ENCODE measurements at regions not wholly inside any gene's neighbourhood (a gene's known extent, or its start where the extent isn't known, plus 50 kb on each side); places are given as distances from the start of the nearest gene placed in this dataset.

DNA sequence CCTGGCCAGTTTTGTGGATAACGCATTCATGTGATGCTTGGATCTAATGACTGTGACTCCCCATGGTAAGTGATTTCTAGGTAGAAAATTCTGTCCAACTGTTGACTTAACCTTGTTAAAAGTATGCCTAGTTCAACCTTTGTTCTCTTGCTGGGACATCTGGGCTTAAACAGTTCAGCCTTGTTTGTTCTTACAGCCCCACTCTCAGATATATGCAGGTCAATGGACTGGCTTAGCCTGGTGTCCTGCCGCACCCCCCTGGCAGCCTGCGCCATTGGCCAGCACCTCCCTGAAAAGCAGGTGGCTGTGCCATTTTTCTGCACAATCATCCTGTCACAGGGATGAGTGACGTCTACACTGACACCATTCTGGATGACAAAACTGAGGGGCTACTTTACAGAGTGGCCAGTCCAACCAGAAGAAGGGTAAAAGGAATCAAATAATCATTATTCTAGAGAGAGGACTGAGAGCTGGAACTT is 244.7 kb upstream of the ONECUT1 start:
- Histone ChIP-seq H3K4me3 (replicated peaks in 1 of 2; ENCODE audit: low read depth in 1 of 2, low read length in 2 of 2) (no peak overlapping the region), H3K4me1 (ENCODE audit: control insufficient read depth in 1 of 2, insufficient read depth in 2 of 2, low read length in 2 of 2) (no peaks in the 10 kb centered on the region), H3K9me2 (ENCODE audit: insufficient read depth) (no peaks in the 10 kb centered on the region), H3K79me2 (ENCODE audit: insufficient read depth, low read length) (no peaks in the 10 kb centered on the region), H3K27me3 (ENCODE audit: insufficient read depth, low read length) (no peaks in the 10 kb centered on the region), H3K36me3 (ENCODE audit: control insufficient read depth in 1 of 2, insufficient read depth in 2 of 2, low read length in 2 of 2) (no peaks in the 10 kb centered on the region), H3K9ac (ENCODE audit: low read length) (no peak overlapping the region), H3K9me3 (ENCODE audit: control insufficient read depth in 1 of 2, insufficient read depth in 1 of 2, low read depth in 1 of 2, low read length in 2 of 2) (no peaks in the 10 kb centered on the region), H2AFZ (ENCODE audit: low read depth, low read length, poor library complexity, severe bottlenecking) (no peak overlapping the region), H3K27ac (ENCODE audit: low read depth, low read length) (no peak overlapping the region), H3K4me2 (ENCODE audit: low read length) (no peak overlapping the region), H4K20me1 (ENCODE audit: insufficient read depth) (no peaks in the 10 kb centered on the region)
- POLR2A ChIA-PET, result no interaction called here
- no TSS peak for BruUV-seq (replicated peaks)
- RAD21 ChIA-PET (ENCODE audit: low non-redundant PET in 1 of 2, low total read pairs in 2 of 2, uncharacterized antibody in 2 of 2, unreplicated experiment in 2 of 2), result no interaction called here
- TF ChIP-seq RAD21 (IDR thresholded peaks at IDR 0.05; ENCODE audit: low read depth) (no peak), EZH2phosphoT487 (IDR thresholded peaks at IDR 0.05; ENCODE audit: borderline replicate concordance) (no peak), SIN3A (IDR thresholded peaks at IDR 0.05; ENCODE audit: low read depth) (no peak), SP1 (IDR thresholded peaks at IDR 0.05; ENCODE audit: low read depth) (no peak), ZNF274 (IDR thresholded peaks at IDR 0.05; ENCODE audit: low read depth, low read length) (no peak), POLR2AphosphoS5 (IDR thresholded peaks at IDR 0.05; ENCODE audit: low read depth, low read length) (no peak), ZFX (IDR thresholded peaks at IDR 0.05) (no peak), EZH2 (IDR thresholded peaks at IDR 0.05) (no peak), SRF (IDR thresholded peaks at IDR 0.05; ENCODE audit: low read depth) (no peak), CBX3 (IDR thresholded peaks at IDR 0.05; ENCODE audit: low read depth) (no peak), FOSL1 (IDR thresholded peaks at IDR 0.05; ENCODE audit: low read depth) (no peak), JUND (IDR thresholded peaks at IDR 0.05) (no peak), EGR1 (IDR thresholded peaks at IDR 0.05; ENCODE audit: low read depth) (no peak), ELF1 (IDR thresholded peaks at IDR 0.05; ENCODE audit: borderline replicate concordance, low read depth) (no peak), YY1 (IDR thresholded peaks at IDR 0.05; ENCODE audit: extremely low read depth, insufficient replicate concordance, low read depth, low read length) (no peak), POLR2A (IDR thresholded peaks at IDR 0.05; ENCODE audit: borderline replicate concordance, extremely low read depth, insufficient read depth, insufficient read length) (no peak)
- TF ChIP-seq, protein P1, sequence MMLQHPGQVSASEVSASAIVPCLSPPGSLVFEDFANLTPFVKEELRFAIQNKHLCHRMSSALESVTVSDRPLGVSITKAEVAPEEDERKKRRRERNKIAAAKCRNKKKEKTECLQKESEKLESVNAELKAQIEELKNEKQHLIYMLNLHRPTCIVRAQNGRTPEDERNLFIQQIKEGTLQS (IDR thresholded peaks at IDR 0.05), result no peak
- TF ChIP-seq, protein P2, sequence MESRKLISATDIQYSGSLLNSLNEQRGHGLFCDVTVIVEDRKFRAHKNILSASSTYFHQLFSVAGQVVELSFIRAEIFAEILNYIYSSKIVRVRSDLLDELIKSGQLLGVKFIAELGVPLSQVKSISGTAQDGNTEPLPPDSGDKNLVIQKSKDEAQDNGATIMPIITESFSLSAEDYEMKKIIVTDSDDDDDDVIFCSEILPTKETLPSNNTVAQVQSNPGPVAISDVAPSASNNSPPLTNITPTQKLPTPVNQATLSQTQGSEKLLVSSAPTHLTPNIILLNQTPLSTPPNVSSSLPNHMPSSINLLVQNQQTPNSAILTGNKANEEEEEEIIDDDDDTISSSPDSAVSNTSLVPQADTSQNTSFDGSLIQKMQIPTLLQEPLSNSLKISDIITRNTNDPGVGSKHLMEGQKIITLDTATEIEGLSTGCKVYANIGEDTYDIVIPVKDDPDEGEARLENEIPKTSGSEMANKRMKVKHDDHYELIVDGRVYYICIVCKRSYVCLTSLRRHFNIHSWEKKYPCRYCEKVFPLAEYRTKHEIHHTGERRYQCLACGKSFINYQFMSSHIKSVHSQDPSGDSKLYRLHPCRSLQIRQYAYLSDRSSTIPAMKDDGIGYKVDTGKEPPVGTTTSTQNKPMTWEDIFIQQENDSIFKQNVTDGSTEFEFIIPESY (IDR thresholded peaks at IDR 0.05; ENCODE audit: extremely low read depth, insufficient replicate concordance, low read length), result no peak
- DNase-seq (ENCODE audit: low read depth, low spot score) (no peak), ATAC-seq (no peak)
- CTCF ChIA-PET, result no interaction called here
- intact Hi-C loops (cut with micrococcal nuclease), result no loop called here
